Endodermal cell (in vitro differentiated cells): ENCODE measurements at regions not wholly inside any gene's neighbourhood (a gene's known extent, or its start where the extent isn't known, plus 50 kb on each side); places are given as distances from the start of the nearest gene placed in this dataset.
"Not testable (repeated sequence)": the region's sequence is repeated elsewhere in the genome, so short reads cannot be mapped to it uniquely, and the experiment has no call there.

Source experiments
- DNase-seq: peaks from one replicate; pipeline ENCODE4 v3.0.0-alpha.2; 2017
- H3K27ac ChIP-seq: 2 replicates; pipeline ENCODE4 v1.5.1; 2013; ENCODE audit warnings: mild to moderate bottlenecking, low read depth, low read length, moderate library complexity
- H3K27me3 ChIP-seq: 2 replicates; pipeline ENCODE4 v1.6.1; 2013; ENCODE audit warnings: mild to moderate bottlenecking, low read length, moderate library complexity; ENCODE audit not compliant: insufficient read depth, control insufficient read depth, poor library complexity, severe bottlenecking
- H3K36me3 ChIP-seq: 2 replicates; pipeline ENCODE4 v1.7.0; 2013; ENCODE audit warnings: mild to moderate bottlenecking, low read length, moderate library complexity; ENCODE audit not compliant: control insufficient read depth, insufficient read depth
- H3K4me1 ChIP-seq: one replicate; pipeline ENCODE4 v1.7.0; 2013; ENCODE audit warnings: low read length; ENCODE audit not compliant: control insufficient read depth, insufficient read depth
- H3K4me3 ChIP-seq: 2 replicates; pipeline ENCODE4 v1.5.1; 2013; ENCODE audit warnings: mild to moderate bottlenecking, low read length, moderate library complexity
- H3K9ac ChIP-seq: 2 replicates; pipeline ENCODE4 v1.6.1; 2013; ENCODE audit warnings: mild to moderate bottlenecking, low read length, moderate library complexity; ENCODE audit not compliant: poor library complexity, severe bottlenecking; ENCODE audit errors: extremely low read depth
- H3K9me3 ChIP-seq: 2 replicates; pipeline ENCODE4 v1.6.1; 2013; ENCODE audit warnings: mild to moderate bottlenecking, low read length, moderate library complexity; ENCODE audit not compliant: control insufficient read depth
- H3K27ac Mint-ChIP-seq: 2 replicates; pipeline ENCODE4 v1.8.0; 2020; ENCODE audit warnings: mixed read lengths
- H3K27me3 Mint-ChIP-seq: 2 replicates; pipeline ENCODE4 v1.8.0; 2021; ENCODE audit warnings: mild to moderate bottlenecking, mixed read lengths; ENCODE audit not compliant: insufficient read depth
- H3K36me3 Mint-ChIP-seq: 2 replicates; pipeline ENCODE4 v1.8.0; 2020; ENCODE audit warnings: low read depth, mixed read lengths
- H3K4me1 Mint-ChIP-seq: 2 replicates; pipeline ENCODE4 v1.8.0; 2020; ENCODE audit warnings: mixed read lengths
- H3K4me3 Mint-ChIP-seq: 2 replicates; pipeline ENCODE4 v1.8.0; 2020; ENCODE audit warnings: mild to moderate bottlenecking, moderate library complexity, mixed read lengths
- H3K9me3 Mint-ChIP-seq: 2 replicates; pipeline ENCODE4 v1.8.0; 2020; ENCODE audit warnings: mild to moderate bottlenecking, mixed read lengths
- WGBS, 2 experiments: methylation state at CpG; one replicate each; pipeline versions ENCODE4 v1.1.5 to v1.1.7; 2013; ENCODE audit warnings: missing lambda C conversion rate in 2 of 2, mixed read lengths in 1 of 2; ENCODE audit not compliant: insufficient coverage in 1 of 2, insufficient read length in 1 of 2; 5-methylcytosine and 5-hydroxymethylcytosine counted together
- TF ChIP-seq, protein P1 (sequence below): fragments of 200-600 bp; sonication (generic); conservative IDR thresholded peaks from 2 replicates; pipeline ENCODE4 v1.5.0; 2021; ENCODE audit warnings: antibody characterized with exemption, mild to moderate bottlenecking

DNA sequence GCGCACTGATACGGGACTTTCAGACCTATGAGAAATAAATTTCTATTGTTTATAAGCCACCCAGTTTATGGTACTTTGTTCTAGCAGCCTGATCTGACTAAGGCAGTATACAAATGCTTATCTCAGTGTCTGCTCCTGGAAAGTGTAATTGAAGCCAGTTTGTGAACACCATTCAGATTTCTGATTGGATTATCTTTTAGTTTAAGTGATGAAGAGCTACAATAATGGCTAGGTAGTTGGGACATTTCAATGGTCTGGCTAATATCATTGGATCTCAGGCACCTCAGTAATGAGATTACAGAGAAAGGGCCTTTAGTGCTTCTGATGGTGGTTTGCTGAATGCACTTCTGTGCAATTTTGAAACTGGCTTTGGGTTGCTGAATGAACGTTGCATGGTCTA, 133.5 kb downstream of the PSAT1 start:
- 83 to 94% methylated on average over 1 to 3 of the region's 3 CpGs for WGBS, 2 experiments
- no peaks in the 10 kb centered on the region for H3K27me3 Mint-ChIP-seq
- H3K4me1 Mint-ChIP-seq = no peaks in the 10 kb centered on the region
- TF ChIP-seq, protein P1, sequence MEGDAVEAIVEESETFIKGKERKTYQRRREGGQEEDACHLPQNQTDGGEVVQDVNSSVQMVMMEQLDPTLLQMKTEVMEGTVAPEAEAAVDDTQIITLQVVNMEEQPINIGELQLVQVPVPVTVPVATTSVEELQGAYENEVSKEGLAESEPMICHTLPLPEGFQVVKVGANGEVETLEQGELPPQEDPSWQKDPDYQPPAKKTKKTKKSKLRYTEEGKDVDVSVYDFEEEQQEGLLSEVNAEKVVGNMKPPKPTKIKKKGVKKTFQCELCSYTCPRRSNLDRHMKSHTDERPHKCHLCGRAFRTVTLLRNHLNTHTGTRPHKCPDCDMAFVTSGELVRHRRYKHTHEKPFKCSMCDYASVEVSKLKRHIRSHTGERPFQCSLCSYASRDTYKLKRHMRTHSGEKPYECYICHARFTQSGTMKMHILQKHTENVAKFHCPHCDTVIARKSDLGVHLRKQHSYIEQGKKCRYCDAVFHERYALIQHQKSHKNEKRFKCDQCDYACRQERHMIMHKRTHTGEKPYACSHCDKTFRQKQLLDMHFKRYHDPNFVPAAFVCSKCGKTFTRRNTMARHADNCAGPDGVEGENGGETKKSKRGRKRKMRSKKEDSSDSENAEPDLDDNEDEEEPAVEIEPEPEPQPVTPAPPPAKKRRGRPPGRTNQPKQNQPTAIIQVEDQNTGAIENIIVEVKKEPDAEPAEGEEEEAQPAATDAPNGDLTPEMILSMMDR = no peak
- H3K36me3 Mint-ChIP-seq = peaks cover 5% of the 10 kb centered on the region
- no peak overlapping the region for H3K27ac Mint-ChIP-seq
- no peak overlapping the region for H3K4me3 ChIP-seq
- DNase-seq = no peak
- H3K9ac ChIP-seq = no peak overlapping the region
- H3K4me3 Mint-ChIP-seq = no peak overlapping the region
- peaks cover 26% of the 10 kb centered on the region for H3K9me3 ChIP-seq
- no peaks in the 10 kb centered on the region for H3K27me3 ChIP-seq
- no peak overlapping the region for H3K27ac ChIP-seq
- H3K36me3 ChIP-seq = no peaks in the 10 kb centered on the region
- H3K4me1 ChIP-seq = no peaks in the 10 kb centered on the region
- H3K9me3 Mint-ChIP-seq = peaks cover 22% of the 10 kb centered on the region

DNA sequence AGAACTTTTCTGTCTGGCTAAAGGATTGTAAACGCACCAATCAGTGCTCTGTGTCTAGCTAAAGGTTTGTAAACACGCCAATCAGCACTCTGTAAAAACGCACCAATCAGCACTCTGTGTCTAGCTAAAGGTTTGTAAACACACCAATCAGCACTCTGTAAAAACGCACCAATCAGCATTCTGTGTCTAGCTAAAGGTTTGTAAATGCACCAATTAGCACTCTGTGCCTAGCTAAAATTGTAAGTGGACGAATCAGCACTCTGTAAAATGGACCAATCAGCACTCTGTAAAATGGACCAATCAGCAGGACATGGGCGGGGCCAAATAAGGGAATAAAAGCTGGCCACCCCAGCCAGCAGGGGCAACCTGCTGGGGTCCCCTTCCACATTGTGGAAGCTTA, 134.1 kb downstream of the PSAT1 start:
- not testable (repeated sequence) for DNase-seq, H3K4me3 ChIP-seq, H3K36me3 Mint-ChIP-seq, H3K36me3 ChIP-seq, H3K4me1 ChIP-seq, H3K9ac ChIP-seq, H3K27me3 ChIP-seq, H3K4me3 Mint-ChIP-seq, H3K4me1 Mint-ChIP-seq, H3K27me3 Mint-ChIP-seq, H3K27ac ChIP-seq, H3K27ac Mint-ChIP-seq
- WGBS, 2 experiments = 85 to 93% methylated on average over 5 to 6 of the region's 6 CpGs
- H3K9me3 Mint-ChIP-seq = peaks cover 22% of the 10 kb centered on the region
- peaks cover 26% of the 10 kb centered on the region for H3K9me3 ChIP-seq

DNA sequence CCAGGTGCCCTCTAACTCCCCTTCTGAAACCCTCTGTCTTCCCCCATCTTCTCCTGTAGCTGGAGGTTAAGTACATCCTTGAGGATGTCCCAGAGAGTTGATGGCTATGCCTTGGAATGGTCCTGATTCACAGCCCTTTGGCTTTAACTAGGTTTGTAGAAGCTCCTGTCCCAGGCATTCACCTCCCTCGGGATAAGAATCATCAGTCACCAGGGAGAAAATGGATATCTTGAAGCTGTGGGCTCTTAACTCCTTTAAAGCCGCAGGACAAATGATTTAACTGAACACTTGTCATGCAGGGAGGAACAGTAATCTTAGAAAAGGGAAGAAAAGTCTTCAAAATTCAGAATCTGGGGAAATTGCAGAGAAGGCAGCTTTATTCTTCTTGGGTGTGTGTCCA, 139.9 kb downstream of the PSAT1 start:
- Histone ChIP-seq H3K4me1 (peaks cover 15% of the 10 kb centered on the region), H3K36me3 (no peaks in the 10 kb centered on the region), H3K27me3 (no peaks in the 10 kb centered on the region), H3K9me3 (no peaks in the 10 kb centered on the region), H3K4me3 (no peak overlapping the region), H3K27ac (no peak overlapping the region), H3K9ac (no peak overlapping the region)
- Mint-ChIP-seq H3K9me3 (peaks cover 2% of the 10 kb centered on the region), H3K27me3 (no peaks in the 10 kb centered on the region), H3K4me3 (no peak overlapping the region), H3K36me3 (no peaks in the 10 kb centered on the region), H3K27ac (no peak overlapping the region), H3K4me1 (peaks cover 26% of the 10 kb centered on the region)
- no peak for DNase-seq
- 92% methylated on average over 2 of the region's 2 CpGs for WGBS, 2 experiments
- TF ChIP-seq, protein P1 = no peak

DNA sequence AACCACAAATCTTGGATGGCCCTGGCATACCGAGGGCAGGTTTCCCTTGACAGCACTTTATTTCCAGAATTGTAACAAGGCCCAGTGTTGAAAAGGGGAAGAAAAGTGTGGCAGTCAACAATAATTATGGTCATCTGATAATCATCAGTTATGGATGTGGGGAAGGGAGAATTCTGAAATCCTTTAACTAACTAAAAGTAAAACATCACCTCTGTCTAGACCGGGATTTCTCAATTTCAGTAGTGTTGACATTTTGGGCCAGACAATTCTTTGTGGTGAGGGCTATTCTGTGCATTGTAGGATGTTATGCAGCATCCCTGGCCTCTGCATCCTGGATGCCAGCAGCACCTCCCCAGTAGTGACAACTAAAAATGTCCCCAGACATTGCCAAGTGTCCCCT, 140.4 kb downstream of the PSAT1 start:
- no peak overlapping the region for H3K27ac Mint-ChIP-seq
- no peak for DNase-seq
- no peaks in the 10 kb centered on the region for H3K27me3 Mint-ChIP-seq
- Histone ChIP-seq H3K9me3 (no peaks in the 10 kb centered on the region), H3K27ac (no peak overlapping the region), H3K9ac (no peak overlapping the region), H3K36me3 (no peaks in the 10 kb centered on the region), H3K4me1 (peaks cover 15% of the 10 kb centered on the region), H3K4me3 (no peak overlapping the region), H3K27me3 (no peaks in the 10 kb centered on the region)
- H3K4me1 Mint-ChIP-seq = peaks cover 26% of the 10 kb centered on the region
- H3K36me3 Mint-ChIP-seq = no peaks in the 10 kb centered on the region
- WGBS, 2 experiments = 86 to 88% methylated on average over 1 to 2 of the region's 2 CpGs
- TF ChIP-seq, protein P1 = no peak
- no peak overlapping the region for H3K4me3 Mint-ChIP-seq
- H3K9me3 Mint-ChIP-seq = peaks cover 2% of the 10 kb centered on the region
